ENCODE measurements at regions not wholly inside any gene's neighbourhood (a gene's known extent, or its start where the extent isn't known, plus 50 kb on each side); places are given as distances from the start of the nearest gene placed in this dataset.

- no peak for DNase-seq
- Histone ChIP-seq H3K27ac (ENCODE audit: low read length in 2 of 2) (no peak overlapping the region), H3K4me2 (replicated peaks; ENCODE audit: low read depth, low read length, poor library complexity, severe bottlenecking) (no peak overlapping the region), H2AFZ (ENCODE audit: insufficient read depth, low read depth, low read length, poor library complexity, severe bottlenecking) (no peak overlapping the region), H3K27me3 (replicated peaks in 1 of 4; ENCODE audit: control extremely low read depth in 1 of 4, control insufficient read depth in 3 of 4, insufficient read depth in 4 of 4, low read length in 3 of 4) (no peaks in the 10 kb centered on the region), H3K9ac (ENCODE audit: low read length) (no peak overlapping the region), H3K4me1 (ENCODE audit: control insufficient read depth in 2 of 2, insufficient read depth in 2 of 2, low read length in 2 of 2) (no peaks in the 10 kb centered on the region), H3K4me3 (ENCODE audit: control extremely low read depth in 1 of 5, extremely low read depth in 1 of 5, insufficient read depth in 1 of 5, low read depth in 2 of 5, low read length in 4 of 5) (no peak overlapping the region), H4K20me1 (ENCODE audit: control insufficient read depth, insufficient read depth, low read length, poor library complexity, severe bottlenecking) (no peaks in the 10 kb centered on the region), H3K79me2 (ENCODE audit: control insufficient read depth, insufficient read depth, low read length) (no peaks in the 10 kb centered on the region), H3K36me3 (replicated peaks in 1 of 2; ENCODE audit: control extremely low read depth in 1 of 2, control insufficient read depth in 1 of 2, extremely low read depth in 1 of 2, insufficient read depth in 2 of 2, low read length in 1 of 2) (no peaks in the 10 kb centered on the region), H3K9me3 (ENCODE audit: control extremely low read depth in 1 of 3, control insufficient read depth in 2 of 3, insufficient read depth in 1 of 3, low read length in 2 of 3) (no peaks in the 10 kb centered on the region)
- WGBS (ENCODE audit: insufficient coverage): no CpG with 5 or more reads among the region's 1 CpG
- Mint-ChIP-seq H3K4me3 (no peak overlapping the region), H3K9me3 (ENCODE audit: insufficient read depth) (peaks cover under 1% of the 10 kb centered on the region), H3K27me3 (no peaks in the 10 kb centered on the region), H3K27ac (no peak overlapping the region), H3K4me1 (peaks cover 7% of the 10 kb centered on the region)
- intact Hi-C loops (cut with micrococcal nuclease): no loop called here
- CTCF ChIA-PET: no interaction called here
- no peak for TF ChIP-seq EZH2 (IDR thresholded peaks at IDR 0.05; ENCODE audit: borderline replicate concordance, insufficient read depth, low read depth, low read length, poor library complexity, severe bottlenecking)
- TF ChIP-seq, protein P1, sequence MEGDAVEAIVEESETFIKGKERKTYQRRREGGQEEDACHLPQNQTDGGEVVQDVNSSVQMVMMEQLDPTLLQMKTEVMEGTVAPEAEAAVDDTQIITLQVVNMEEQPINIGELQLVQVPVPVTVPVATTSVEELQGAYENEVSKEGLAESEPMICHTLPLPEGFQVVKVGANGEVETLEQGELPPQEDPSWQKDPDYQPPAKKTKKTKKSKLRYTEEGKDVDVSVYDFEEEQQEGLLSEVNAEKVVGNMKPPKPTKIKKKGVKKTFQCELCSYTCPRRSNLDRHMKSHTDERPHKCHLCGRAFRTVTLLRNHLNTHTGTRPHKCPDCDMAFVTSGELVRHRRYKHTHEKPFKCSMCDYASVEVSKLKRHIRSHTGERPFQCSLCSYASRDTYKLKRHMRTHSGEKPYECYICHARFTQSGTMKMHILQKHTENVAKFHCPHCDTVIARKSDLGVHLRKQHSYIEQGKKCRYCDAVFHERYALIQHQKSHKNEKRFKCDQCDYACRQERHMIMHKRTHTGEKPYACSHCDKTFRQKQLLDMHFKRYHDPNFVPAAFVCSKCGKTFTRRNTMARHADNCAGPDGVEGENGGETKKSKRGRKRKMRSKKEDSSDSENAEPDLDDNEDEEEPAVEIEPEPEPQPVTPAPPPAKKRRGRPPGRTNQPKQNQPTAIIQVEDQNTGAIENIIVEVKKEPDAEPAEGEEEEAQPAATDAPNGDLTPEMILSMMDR (IDR thresholded peaks at IDR 0.05): no peak
- no peak for ATAC-seq (ENCODE audit: low read depth)
- POLR2A ChIA-PET: no interaction called here
Measured at GRCh38 chr4:89413518-89413917, 105.9 kb upstream of the GPRIN3 start.

- H2AFZ ChIP-seq (ENCODE audit: insufficient read depth, low read depth, low read length, poor library complexity, severe bottlenecking): no peak overlapping the region
- no peaks in the 10 kb centered on the region for H3K27me3 Mint-ChIP-seq
- no peaks in the 10 kb centered on the region for H3K9me3 Mint-ChIP-seq (ENCODE audit: insufficient read depth)
- intact Hi-C loops (cut with micrococcal nuclease): no loop called here
- no peak for ATAC-seq (ENCODE audit: low read depth)
- H3K4me2 ChIP-seq (replicated peaks; ENCODE audit: low read depth, low read length, poor library complexity, severe bottlenecking): no peak overlapping the region
- H3K4me3 ChIP-seq (ENCODE audit: control extremely low read depth in 1 of 5, extremely low read depth in 1 of 5, insufficient read depth in 1 of 5, low read depth in 2 of 5, low read length in 4 of 5): no peak overlapping the region
- 93% methylated on average over 4 of the region's 6 CpGs for WGBS (ENCODE audit: insufficient coverage)
- H3K79me2 ChIP-seq (ENCODE audit: control insufficient read depth, insufficient read depth, low read length): no peaks in the 10 kb centered on the region
- H3K36me3 ChIP-seq (replicated peaks in 1 of 2; ENCODE audit: control extremely low read depth in 1 of 2, control insufficient read depth in 1 of 2, extremely low read depth in 1 of 2, insufficient read depth in 2 of 2, low read length in 1 of 2): no peaks in the 10 kb centered on the region
- TF ChIP-seq, protein P1 (IDR thresholded peaks at IDR 0.05): no peak
- no peak for TF ChIP-seq EZH2 (IDR thresholded peaks at IDR 0.05; ENCODE audit: borderline replicate concordance, insufficient read depth, low read depth, low read length, poor library complexity, severe bottlenecking)
- H3K27ac ChIP-seq (ENCODE audit: low read length in 2 of 2): no peak overlapping the region
- no peaks in the 10 kb centered on the region for H3K9me3 ChIP-seq (ENCODE audit: control extremely low read depth in 1 of 3, control insufficient read depth in 2 of 3, insufficient read depth in 1 of 3, low read length in 2 of 3)
- no peak overlapping the region for H3K27ac Mint-ChIP-seq
- H3K9ac ChIP-seq (ENCODE audit: low read length): no peak overlapping the region
- ChIA-PET POLR2A (no interaction called here), CTCF (no interaction called here)
- H3K4me1 ChIP-seq (ENCODE audit: control insufficient read depth in 2 of 2, insufficient read depth in 2 of 2, low read length in 2 of 2): no peaks in the 10 kb centered on the region
- H3K27me3 ChIP-seq (replicated peaks in 1 of 4; ENCODE audit: control extremely low read depth in 1 of 4, control insufficient read depth in 3 of 4, insufficient read depth in 4 of 4, low read length in 3 of 4): no peaks in the 10 kb centered on the region
- no peaks in the 10 kb centered on the region for H4K20me1 ChIP-seq (ENCODE audit: control insufficient read depth, insufficient read depth, low read length, poor library complexity, severe bottlenecking)
- H3K4me1 Mint-ChIP-seq: peaks cover 7% of the 10 kb centered on the region
- no peak overlapping the region for H3K4me3 Mint-ChIP-seq
- DNase-seq: no peak
Measured at GRCh38 chr4:89411539-89412309, 104.1 kb upstream of the GPRIN3 start.
